Fibroblast of lung (primary cell): ENCODE measurements at regions not wholly inside any gene's neighbourhood (a gene's known extent, or its start where the extent isn't known, plus 50 kb on each side); places are given as distances from the start of the nearest gene placed in this dataset.

Source experiments
- DNase-seq, 2 donors: peaks; one replicate each; pipeline versions ENCODE4 v3.0.0 to v3.0.0-alpha.2; 2010; ENCODE audit warnings: low read depth in 2 of 2
- H2AFZ ChIP-seq: 2 replicates; pipeline ENCODE4 v1.5.1; 2012; ENCODE audit warnings: low read length, control low read depth, inconsistent platforms
- H3K27ac ChIP-seq: 2 replicates; pipeline ENCODE4 v1.5.1; 2011; ENCODE audit warnings: low read length, control low read depth; ENCODE audit not compliant: insufficient read depth
- H3K27me3 ChIP-seq: 2 replicates; pipeline ENCODE4 v1.5.1; 2011; ENCODE audit warnings: mild to moderate bottlenecking, low read length; ENCODE audit not compliant: control insufficient read depth, insufficient read depth
- H3K36me3 ChIP-seq: 2 replicates; pipeline ENCODE4 v1.5.1; 2011; ENCODE audit warnings: low read length; ENCODE audit not compliant: control insufficient read depth, insufficient read depth
- H3K4me1 ChIP-seq: 2 replicates; pipeline ENCODE4 v1.5.1; 2011; ENCODE audit warnings: low read length; ENCODE audit not compliant: control insufficient read depth, insufficient read depth; ENCODE audit errors: extremely low read depth
- H3K4me2 ChIP-seq: 2 replicates; pipeline ENCODE4 v1.5.1; 2011; ENCODE audit warnings: low read length, control low read depth; ENCODE audit not compliant: insufficient read depth; ENCODE audit errors: extremely low read depth
- H3K4me3 ChIP-seq, 4 experiments: fragments of 200-600 bp in 1 of 4; sonication (generic) in 1 of 4; replicated peaks in 1 of 4; 2 replicates each; pipeline ENCODE4 v1.5.1; 2011 to 2016; ENCODE audit warnings: low read length in 4 of 4, low read depth in 3 of 4, mild to moderate bottlenecking in 3 of 4, control low read depth in 2 of 4, inconsistent platforms in 1 of 4, mixed read lengths in 1 of 4; ENCODE audit not compliant: insufficient read depth in 1 of 4; ENCODE audit errors: control extremely low read depth in 1 of 4
- H3K79me2 ChIP-seq: 2 replicates; pipeline ENCODE4 v1.5.1; 2012; ENCODE audit warnings: mild to moderate bottlenecking, low read length, inconsistent platforms; ENCODE audit not compliant: control insufficient read depth, insufficient read depth
- H3K9ac ChIP-seq: 2 replicates; pipeline ENCODE4 v1.5.1; 2011; ENCODE audit warnings: mild to moderate bottlenecking, low read length, control low read depth; ENCODE audit not compliant: insufficient read depth
- H3K9me3 ChIP-seq: 2 replicates; pipeline ENCODE4 v1.5.1; 2012; ENCODE audit warnings: low read depth, low read length; ENCODE audit not compliant: control insufficient read depth, insufficient read depth
- H4K20me1 ChIP-seq: 2 replicates; pipeline ENCODE4 v1.5.1; 2011; ENCODE audit warnings: low read length; ENCODE audit not compliant: control insufficient read depth, insufficient read depth; ENCODE audit errors: extremely low read depth
- CTCF ChIP-seq, 2 donors: IDR thresholded peaks in 1 of 2; conservative IDR thresholded peaks in 1 of 2; 1 replicate in 1 of 2; 2 replicates in 1 of 2; pipeline ENCODE4 v1.5.1; 2011 to 2012; ENCODE audit warnings: low read length in 2 of 2, control low read depth in 1 of 2, inconsistent platforms in 1 of 2, low read depth in 1 of 2, mild to moderate bottlenecking in 1 of 2
- EZH2 ChIP-seq: IDR thresholded peaks from 2 replicates; pipeline ENCODE4 v1.5.1; 2012; ENCODE audit warnings: low read length, control low read depth, mild to moderate bottlenecking; ENCODE audit errors: missing control alignments

- Histone ChIP-seq H3K27ac (no peak overlapping the region), H2AFZ (no peak overlapping the region), H3K4me1 (no peaks in the 10 kb centered on the region), H3K27me3 (no peaks in the 10 kb centered on the region), H3K79me2 (no peaks in the 10 kb centered on the region), H3K4me2 (no peak overlapping the region), H3K9ac (no peak overlapping the region), H3K36me3 (no peaks in the 10 kb centered on the region), H4K20me1 (no peaks in the 10 kb centered on the region), H3K9me3 (no peaks in the 10 kb centered on the region), H3K4me3 (no peak overlapping the region)
- no peak for DNase-seq
- TF ChIP-seq EZH2 (no peak), CTCF (conservative IDR thresholded peaks at IDR 0.05 in 1 of 2, IDR thresholded peaks at IDR 0.05 in 1 of 2; ENCODE audit: low read depth in 1 of 2, low read length in 2 of 2) (no peak)
Observed at GRCh38 chr7:13106513-13106912, 419.1 kb downstream of the ARL4A start.

- no peak overlapping the region for H3K4me3 ChIP-seq
- H3K4me2 ChIP-seq = no peak overlapping the region
- no peaks in the 10 kb centered on the region for H4K20me1 ChIP-seq
- H3K27ac ChIP-seq = no peak overlapping the region
- H3K36me3 ChIP-seq = no peaks in the 10 kb centered on the region
- H3K9ac ChIP-seq = no peak overlapping the region
- no peaks in the 10 kb centered on the region for H3K9me3 ChIP-seq
- no peaks in the 10 kb centered on the region for H3K79me2 ChIP-seq
- no peaks in the 10 kb centered on the region for H3K27me3 ChIP-seq
- no peak overlapping the region for H2AFZ ChIP-seq
- no peaks in the 10 kb centered on the region for H3K4me1 ChIP-seq
- TF ChIP-seq EZH2 (no peak), CTCF (conservative IDR thresholded peaks at IDR 0.05 in 1 of 2, IDR thresholded peaks at IDR 0.05 in 1 of 2; ENCODE audit: low read depth in 1 of 2, low read length in 2 of 2) (no peak)
- DNase-seq = no peak
Observed at GRCh38 chr7:13107291-13107690, 419.9 kb downstream of the ARL4A start.

DNA sequence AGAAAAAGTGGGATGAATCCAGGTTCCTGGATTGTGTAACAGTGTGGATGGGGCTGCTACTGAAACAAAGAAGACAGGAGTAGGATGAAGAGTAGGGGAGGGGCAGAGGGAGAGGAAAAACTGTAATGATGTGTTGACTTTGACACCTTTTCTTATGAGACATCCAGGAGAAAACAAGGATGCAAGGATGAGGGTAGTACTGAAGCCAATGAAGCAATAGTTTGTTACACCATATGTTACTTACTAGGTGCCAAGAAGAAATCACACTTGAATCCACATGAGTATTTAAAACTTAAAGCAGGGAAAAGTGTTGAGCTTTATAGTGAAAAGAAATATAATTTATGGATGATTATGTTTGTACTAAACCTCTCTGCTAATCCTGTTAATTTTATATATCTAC lies 420.6 kb downstream of the ARL4A start:
- H3K27me3 ChIP-seq = no peaks in the 10 kb centered on the region
- no peak overlapping the region for H3K4me3 ChIP-seq
- no peaks in the 10 kb centered on the region for H3K36me3 ChIP-seq
- H4K20me1 ChIP-seq = no peaks in the 10 kb centered on the region
- no peak overlapping the region for H3K4me2 ChIP-seq
- no peak overlapping the region for H2AFZ ChIP-seq
- no peaks in the 10 kb centered on the region for H3K9me3 ChIP-seq
- H3K27ac ChIP-seq = no peak overlapping the region
- H3K79me2 ChIP-seq = no peaks in the 10 kb centered on the region
- no peak for TF ChIP-seq EZH2
- no peak for TF ChIP-seq CTCF (conservative IDR thresholded peaks at IDR 0.05 in 1 of 2, IDR thresholded peaks at IDR 0.05 in 1 of 2; ENCODE audit: low read depth in 1 of 2, low read length in 2 of 2)
- no peak overlapping the region for H3K9ac ChIP-seq
- H3K4me1 ChIP-seq = no peaks in the 10 kb centered on the region
- no peak for DNase-seq
